ENCODE measurements at regions not wholly inside any gene's neighbourhood (a gene's known extent, or its start where the extent isn't known, plus 50 kb on each side); places are given as distances from the start of the nearest gene placed in this dataset.

- TF ChIP-seq, protein P1, sequence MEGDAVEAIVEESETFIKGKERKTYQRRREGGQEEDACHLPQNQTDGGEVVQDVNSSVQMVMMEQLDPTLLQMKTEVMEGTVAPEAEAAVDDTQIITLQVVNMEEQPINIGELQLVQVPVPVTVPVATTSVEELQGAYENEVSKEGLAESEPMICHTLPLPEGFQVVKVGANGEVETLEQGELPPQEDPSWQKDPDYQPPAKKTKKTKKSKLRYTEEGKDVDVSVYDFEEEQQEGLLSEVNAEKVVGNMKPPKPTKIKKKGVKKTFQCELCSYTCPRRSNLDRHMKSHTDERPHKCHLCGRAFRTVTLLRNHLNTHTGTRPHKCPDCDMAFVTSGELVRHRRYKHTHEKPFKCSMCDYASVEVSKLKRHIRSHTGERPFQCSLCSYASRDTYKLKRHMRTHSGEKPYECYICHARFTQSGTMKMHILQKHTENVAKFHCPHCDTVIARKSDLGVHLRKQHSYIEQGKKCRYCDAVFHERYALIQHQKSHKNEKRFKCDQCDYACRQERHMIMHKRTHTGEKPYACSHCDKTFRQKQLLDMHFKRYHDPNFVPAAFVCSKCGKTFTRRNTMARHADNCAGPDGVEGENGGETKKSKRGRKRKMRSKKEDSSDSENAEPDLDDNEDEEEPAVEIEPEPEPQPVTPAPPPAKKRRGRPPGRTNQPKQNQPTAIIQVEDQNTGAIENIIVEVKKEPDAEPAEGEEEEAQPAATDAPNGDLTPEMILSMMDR (IDR thresholded peaks at IDR 0.05), result no peak
- TF ChIP-seq POLR2AphosphoS5 (IDR thresholded peaks at IDR 0.05) (no peak), EP300 (IDR thresholded peaks at IDR 0.05) (no peak), POLR2A (IDR thresholded peaks at IDR 0.05) (no peak)
Measured at GRCh38 chr13:40480012-40480914, 186.2 kb downstream of the FOXO1 start.
